Mesothelial cell of epicardium (in vitro differentiated cells): ENCODE measurements at regions not wholly inside any gene's neighbourhood (a gene's known extent, or its start where the extent isn't known, plus 50 kb on each side); places are given as distances from the start of the nearest gene placed in this dataset.

Experiments
- DNase-seq, 2 experiments: peaks; one replicate each; pipeline ENCODE4 v3.0.0; 2021; ENCODE audit warnings: low spot score in 2 of 2; ENCODE audit not compliant: unreplicated experiment in 2 of 2
- H3K27ac Mint-ChIP-seq: 2 replicates; pipeline ENCODE4 v1.8.0; 2021; ENCODE audit warnings: mixed read lengths
- H3K27me3 Mint-ChIP-seq: 2 replicates; pipeline ENCODE4 v1.8.0; 2021; ENCODE audit warnings: low read depth, mixed read lengths
- H3K36me3 Mint-ChIP-seq: 2 replicates; pipeline ENCODE4 v1.8.0; 2021; ENCODE audit warnings: mixed read lengths
- H3K4me1 Mint-ChIP-seq: 2 replicates; pipeline ENCODE4 v1.8.0; 2021; ENCODE audit warnings: mixed read lengths
- H3K4me3 Mint-ChIP-seq: 2 replicates; pipeline ENCODE4 v1.8.0; 2021; ENCODE audit warnings: mild to moderate bottlenecking, moderate library complexity, mixed read lengths
- H3K9me3 Mint-ChIP-seq: 2 replicates; pipeline ENCODE4 v1.8.0; 2021; ENCODE audit warnings: mixed read lengths
- CTCF ChIP-seq: fragments of 200-600 bp; sonication (generic); IDR thresholded peaks from one replicate; pipeline ENCODE4 v1.5.0; 2021; ENCODE audit warnings: antibody characterized with exemption; ENCODE audit not compliant: unreplicated experiment

- peaks cover 6% of the 10 kb centered on the region for H3K27me3 Mint-ChIP-seq
- no peak overlapping the region for H3K4me3 Mint-ChIP-seq
- no peak for DNase-seq
- peaks cover 41% of the 10 kb centered on the region for H3K4me1 Mint-ChIP-seq
- H3K9me3 Mint-ChIP-seq: peaks cover 10% of the 10 kb centered on the region
- no peak for TF ChIP-seq CTCF
- H3K36me3 Mint-ChIP-seq: no peaks in the 10 kb centered on the region
- H3K27ac Mint-ChIP-seq: no peak overlapping the region
Measured at GRCh38 chr3:13689373-13690260, 140.7 kb downstream of the FBLN2 start.

- Mint-ChIP-seq H3K36me3 (no peaks in the 10 kb centered on the region), H3K4me1 (peaks cover 44% of the 10 kb centered on the region), H3K9me3 (peaks cover 10% of the 10 kb centered on the region), H3K27me3 (peaks cover 5% of the 10 kb centered on the region), H3K27ac (no peak overlapping the region), H3K4me3 (no peak overlapping the region)
- no peak for DNase-seq
- TF ChIP-seq CTCF: no peak
Measured at GRCh38 chr3:13688824-13689223, 139.9 kb downstream of the FBLN2 start.

GRCh38 chr3:13688034-13688433, 139.1 kb downstream of the FBLN2 start:
- H3K9me3 Mint-ChIP-seq: peaks cover 10% of the 10 kb centered on the region
- peaks cover 44% of the 10 kb centered on the region for H3K4me1 Mint-ChIP-seq
- no peaks in the 10 kb centered on the region for H3K36me3 Mint-ChIP-seq
- H3K27ac Mint-ChIP-seq: no peak overlapping the region
- TF ChIP-seq CTCF: no peak
- peaks cover 5% of the 10 kb centered on the region for H3K27me3 Mint-ChIP-seq
- no peak overlapping the region for H3K4me3 Mint-ChIP-seq
- no peak for DNase-seq
